Bronchial epithelial cell (primary cell): ENCODE measurements at regions not wholly inside any gene's neighbourhood (a gene's known extent, or its start where the extent isn't known, plus 50 kb on each side); places are given as distances from the start of the nearest gene placed in this dataset.

Experiments used
- DNase-seq: peaks from one replicate; pipeline ENCODE4 v3.0.0-alpha.2; 2010; ENCODE audit warnings: low read depth
- FAIRE-seq: peaks from 2 replicates; lab custom pipeline; 2011; peaks lifted over from hg19 to GRCh38; lab: Jason Lieb, UNC
- H3K27me3 ChIP-seq: 2 replicates; pipeline ENCODE4 v1.5.1; 2011; ENCODE audit warnings: low read length; ENCODE audit not compliant: control insufficient read depth, insufficient read depth
- H3K36me3 ChIP-seq: 2 replicates; pipeline ENCODE4 v1.5.1; 2011; ENCODE audit warnings: low read length; ENCODE audit not compliant: control insufficient read depth, insufficient read depth
- H3K4me3 ChIP-seq: 2 replicates; pipeline ENCODE4 v1.5.1; 2011; ENCODE audit warnings: mild to moderate bottlenecking, low read depth, low read length, control low read depth
- CTCF ChIP-seq: IDR thresholded peaks from 2 replicates; pipeline ENCODE4 v1.5.1; 2011; ENCODE audit warnings: mild to moderate bottlenecking, moderate library complexity, low read length, control low read depth, inconsistent platforms; ENCODE audit not compliant: insufficient read depth, severe bottlenecking

- DNase-seq (no peak), FAIRE-seq (no peak)
- no peaks in the 10 kb centered on the region for H3K27me3 ChIP-seq
- no peak for TF ChIP-seq CTCF
- H3K36me3 ChIP-seq, result no peaks in the 10 kb centered on the region
- H3K4me3 ChIP-seq, result no peak overlapping the region
Measured at GRCh38 chr3:66856533-66856932, 141.6 kb upstream of the KBTBD8 start.

GRCh38 chr3:66858656-66859381, 139.3 kb upstream of the KBTBD8 start:
- Histone ChIP-seq H3K36me3 (no peaks in the 10 kb centered on the region), H3K27me3 (no peaks in the 10 kb centered on the region), H3K4me3 (no peak overlapping the region)
- no peak for FAIRE-seq
- DNase-seq, result no peak
- TF ChIP-seq CTCF, result no peak

- DNase-seq (no peak), FAIRE-seq (no peak)
- no peaks in the 10 kb centered on the region for H3K36me3 ChIP-seq
- TF ChIP-seq CTCF, result no peak
- no peaks in the 10 kb centered on the region for H3K27me3 ChIP-seq
- no peak overlapping the region for H3K4me3 ChIP-seq
Measured at GRCh38 chr3:66860771-66861170, 137.3 kb upstream of the KBTBD8 start.

- no peak overlapping the region for H3K4me3 ChIP-seq
- DNase-seq (no peak), FAIRE-seq (no peak)
- no peak for TF ChIP-seq CTCF
- peaks cover 2% of the 10 kb centered on the region for H3K27me3 ChIP-seq
- H3K36me3 ChIP-seq, result no peaks in the 10 kb centered on the region
Measured at GRCh38 chr3:66863205-66864111, 134.6 kb upstream of the KBTBD8 start.

GRCh38 chr3:66884659-66885058, 113.4 kb upstream of the KBTBD8 start:
- FAIRE-seq, result no peak
- Histone ChIP-seq H3K4me3 (no peak overlapping the region), H3K36me3 (no peaks in the 10 kb centered on the region), H3K27me3 (no peaks in the 10 kb centered on the region)
- TF ChIP-seq CTCF, result no peak
- no peak for DNase-seq
